Mesothelial cell of epicardium (in vitro differentiated cells): ENCODE measurements at regions not wholly inside any gene's neighbourhood (a gene's known extent, or its start where the extent isn't known, plus 50 kb on each side); places are given as distances from the start of the nearest gene placed in this dataset.

ENCODE experiments used
- DNase-seq, 2 experiments: peaks; one replicate each; pipeline ENCODE4 v3.0.0; 2021; ENCODE audit warnings: low spot score in 2 of 2; ENCODE audit not compliant: unreplicated experiment in 2 of 2
- H3K27ac Mint-ChIP-seq: 2 replicates; pipeline ENCODE4 v1.8.0; 2021; ENCODE audit warnings: mixed read lengths
- H3K27me3 Mint-ChIP-seq: 2 replicates; pipeline ENCODE4 v1.8.0; 2021; ENCODE audit warnings: low read depth, mixed read lengths
- H3K36me3 Mint-ChIP-seq: 2 replicates; pipeline ENCODE4 v1.8.0; 2021; ENCODE audit warnings: mixed read lengths
- H3K4me1 Mint-ChIP-seq: 2 replicates; pipeline ENCODE4 v1.8.0; 2021; ENCODE audit warnings: mixed read lengths
- H3K4me3 Mint-ChIP-seq: 2 replicates; pipeline ENCODE4 v1.8.0; 2021; ENCODE audit warnings: mild to moderate bottlenecking, moderate library complexity, mixed read lengths
- H3K9me3 Mint-ChIP-seq: 2 replicates; pipeline ENCODE4 v1.8.0; 2021; ENCODE audit warnings: mixed read lengths
- TF ChIP-seq, protein P1 (sequence below): fragments of 200-600 bp; sonication (generic); IDR thresholded peaks from one replicate; pipeline ENCODE4 v1.5.0; 2021; ENCODE audit warnings: antibody characterized with exemption; ENCODE audit not compliant: unreplicated experiment

- Mint-ChIP-seq H3K4me3 (no peak overlapping the region), H3K4me1 (no peaks in the 10 kb centered on the region), H3K27ac (no peak overlapping the region), H3K27me3 (peaks cover 15% of the 10 kb centered on the region), H3K9me3 (no peaks in the 10 kb centered on the region), H3K36me3 (no peaks in the 10 kb centered on the region)
- TF ChIP-seq, protein P1, sequence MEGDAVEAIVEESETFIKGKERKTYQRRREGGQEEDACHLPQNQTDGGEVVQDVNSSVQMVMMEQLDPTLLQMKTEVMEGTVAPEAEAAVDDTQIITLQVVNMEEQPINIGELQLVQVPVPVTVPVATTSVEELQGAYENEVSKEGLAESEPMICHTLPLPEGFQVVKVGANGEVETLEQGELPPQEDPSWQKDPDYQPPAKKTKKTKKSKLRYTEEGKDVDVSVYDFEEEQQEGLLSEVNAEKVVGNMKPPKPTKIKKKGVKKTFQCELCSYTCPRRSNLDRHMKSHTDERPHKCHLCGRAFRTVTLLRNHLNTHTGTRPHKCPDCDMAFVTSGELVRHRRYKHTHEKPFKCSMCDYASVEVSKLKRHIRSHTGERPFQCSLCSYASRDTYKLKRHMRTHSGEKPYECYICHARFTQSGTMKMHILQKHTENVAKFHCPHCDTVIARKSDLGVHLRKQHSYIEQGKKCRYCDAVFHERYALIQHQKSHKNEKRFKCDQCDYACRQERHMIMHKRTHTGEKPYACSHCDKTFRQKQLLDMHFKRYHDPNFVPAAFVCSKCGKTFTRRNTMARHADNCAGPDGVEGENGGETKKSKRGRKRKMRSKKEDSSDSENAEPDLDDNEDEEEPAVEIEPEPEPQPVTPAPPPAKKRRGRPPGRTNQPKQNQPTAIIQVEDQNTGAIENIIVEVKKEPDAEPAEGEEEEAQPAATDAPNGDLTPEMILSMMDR, result no peak
- DNase-seq, result no peak
Observed at GRCh38 chr2:129645335-129645734, 334.1 kb upstream of the RAB6C start.

DNA sequence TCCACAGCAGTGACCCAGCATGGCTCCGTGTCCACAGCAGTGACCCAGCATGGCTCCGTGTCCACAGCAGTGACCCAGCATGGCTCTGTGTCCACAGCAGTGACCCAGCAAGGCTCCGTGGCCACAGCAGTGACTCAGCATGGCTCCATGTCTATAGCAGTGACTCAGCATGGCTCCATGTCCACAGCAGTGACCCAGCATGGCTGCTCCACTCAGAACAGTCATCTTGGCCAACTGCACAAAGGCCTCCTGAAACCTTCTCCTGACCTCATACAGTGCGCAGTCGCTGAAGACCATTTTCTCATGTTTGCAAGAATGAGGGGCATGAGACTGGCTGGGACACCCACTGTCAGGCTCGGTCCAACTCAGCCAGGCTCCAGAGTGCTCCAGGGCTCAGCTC is 333.4 kb upstream of the RAB6C start:
- Mint-ChIP-seq H3K36me3 (no peaks in the 10 kb centered on the region), H3K27ac (no peak overlapping the region), H3K4me1 (no peaks in the 10 kb centered on the region), H3K27me3 (peaks cover 15% of the 10 kb centered on the region), H3K4me3 (no peak overlapping the region), H3K9me3 (no peaks in the 10 kb centered on the region)
- DNase-seq, result no peak
- TF ChIP-seq, protein P1, result no peak

- no peaks in the 10 kb centered on the region for H3K9me3 Mint-ChIP-seq
- H3K27ac Mint-ChIP-seq, result no peak overlapping the region
- TF ChIP-seq, protein P1, result no peak
- H3K27me3 Mint-ChIP-seq, result peaks cover 9% of the 10 kb centered on the region
- no peak overlapping the region for H3K4me3 Mint-ChIP-seq
- no peak for DNase-seq
- H3K36me3 Mint-ChIP-seq, result no peaks in the 10 kb centered on the region
- H3K4me1 Mint-ChIP-seq, result peaks cover 15% of the 10 kb centered on the region
Observed at GRCh38 chr2:129653246-129653645, 326.2 kb upstream of the RAB6C start.

DNA sequence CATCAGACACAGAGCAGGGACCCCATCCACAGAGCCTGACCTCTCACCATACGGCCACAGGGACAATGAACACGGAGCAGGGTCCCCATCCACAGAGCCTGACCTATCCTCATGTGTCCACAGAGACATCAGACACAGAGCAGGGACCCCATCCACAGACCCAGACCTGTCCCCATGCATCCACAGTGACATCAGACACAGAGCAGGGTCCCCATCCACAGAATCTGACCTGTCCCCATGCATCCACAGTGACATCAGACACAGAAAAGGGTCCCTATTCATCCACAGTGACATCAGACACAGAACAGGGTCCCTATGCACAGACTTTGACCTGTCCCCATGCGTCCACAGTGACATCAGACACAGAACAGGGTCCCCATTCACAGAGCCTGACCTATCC is 325.1 kb upstream of the RAB6C start:
- DNase-seq, result no peak
- Mint-ChIP-seq H3K36me3 (peaks cover 3% of the 10 kb centered on the region), H3K4me1 (peaks cover 15% of the 10 kb centered on the region), H3K27me3 (peaks cover 9% of the 10 kb centered on the region), H3K9me3 (peaks cover 6% of the 10 kb centered on the region), H3K4me3 (no peak overlapping the region), H3K27ac (no peak overlapping the region)
- TF ChIP-seq, protein P1, result no peak

GRCh38 chr2:129656081-129656598 is 323.3 kb upstream of the RAB6C start:
- H3K9me3 Mint-ChIP-seq, result peaks cover 10% of the 10 kb centered on the region
- H3K4me1 Mint-ChIP-seq, result peaks cover 15% of the 10 kb centered on the region
- no peak overlapping the region for H3K4me3 Mint-ChIP-seq
- H3K27ac Mint-ChIP-seq, result no peak overlapping the region
- H3K36me3 Mint-ChIP-seq, result peaks cover 6% of the 10 kb centered on the region
- peaks cover 7% of the 10 kb centered on the region for H3K27me3 Mint-ChIP-seq
- TF ChIP-seq, protein P1, result no peak
- no peak for DNase-seq

- peaks cover 10% of the 10 kb centered on the region for H3K9me3 Mint-ChIP-seq
- H3K27me3 Mint-ChIP-seq, result peaks cover 7% of the 10 kb centered on the region
- H3K4me1 Mint-ChIP-seq, result peaks cover 18% of the 10 kb centered on the region
- H3K36me3 Mint-ChIP-seq, result peaks cover 6% of the 10 kb centered on the region
- no peak overlapping the region for H3K4me3 Mint-ChIP-seq
- no peak for DNase-seq
- TF ChIP-seq, protein P1, result no peak
- no peak overlapping the region for H3K27ac Mint-ChIP-seq
Observed at GRCh38 chr2:129658430-129658829, 321.0 kb upstream of the RAB6C start.
